SK-N-MC (cell line): ENCODE measurements at regions not wholly inside any gene's neighbourhood (a gene's known extent, or its start where the extent isn't known, plus 50 kb on each side); places are given as distances from the start of the nearest gene placed in this dataset.

Experiments
- EZH2 ChIP-seq: fragments of 200-600 bp; sonication (generic); IDR thresholded peaks from one replicate; pipeline ENCODE4 v1.6.1; 2017; ENCODE audit warnings: antibody characterized with exemption
- POLR2AphosphoS5 ChIP-seq: IDR thresholded peaks from 2 replicates; pipeline ENCODE4 v1.6.1; 2012; ENCODE audit warnings: mild to moderate bottlenecking, low read depth, low read length, borderline replicate concordance

GRCh38 chr11:103733889-103734288, 302.6 kb upstream of the DDI1 start:
- TF ChIP-seq EZH2 (no peak), POLR2AphosphoS5 (no peak)
